ENCODE measurements at regions not wholly inside any gene's neighbourhood (a gene's known extent, or its start where the extent isn't known, plus 50 kb on each side); places are given as distances from the start of the nearest gene placed in this dataset.

- ATAC-seq (no peak), DNase-seq (no peak)
- H3K4me3 ChIP-seq: no peak overlapping the region
- H3K36me3 ChIP-seq: no peaks in the 10 kb centered on the region
- H3K27ac ChIP-seq: no peak overlapping the region
- no peaks in the 10 kb centered on the region for H3K9me3 ChIP-seq
- H3K27me3 ChIP-seq: no peaks in the 10 kb centered on the region
- intact Hi-C loops (cut with DNase I; ENCODE audit: low total_unique reads) (no loop called here), in situ Hi-C loops (cut with MboI; ENCODE audit: low sequenced_read_pairs in 4 of 4) (no loop called here)
- peaks cover 0 to 12% of the 10 kb centered on the region in 2 donors for H3K4me1 ChIP-seq
- TF ChIP-seq POLR2A (IDR thresholded peaks at IDR 0.05) (no peak), CTCF (IDR thresholded peaks at IDR 0.05 in 4 of 5, conservative IDR thresholded peaks at IDR 0.05 in 1 of 5) (no peak)
These were observed 71.2 kb downstream of the NABP1 start for GRCh38 chr2:191749181-191749540.

- no peak for ATAC-seq
- H3K9me3 ChIP-seq: no peaks in the 10 kb centered on the region
- H3K27ac ChIP-seq: no peak overlapping the region
- no peaks in the 10 kb centered on the region for H3K4me1 ChIP-seq
- intact Hi-C loops (cut with DNase I; ENCODE audit: low total_unique reads) (no loop called here), in situ Hi-C loops (cut with MboI; ENCODE audit: low sequenced_read_pairs in 4 of 4) (no loop called here)
- H3K4me3 ChIP-seq: no peak overlapping the region
- no peak for DNase-seq
- no peak for TF ChIP-seq POLR2A (IDR thresholded peaks at IDR 0.05)
- TF ChIP-seq CTCF (IDR thresholded peaks at IDR 0.05 in 4 of 5, conservative IDR thresholded peaks at IDR 0.05 in 1 of 5): no peak
- H3K36me3 ChIP-seq: no peaks in the 10 kb centered on the region
- no peaks in the 10 kb centered on the region for H3K27me3 ChIP-seq
These were observed 76.2 kb downstream of the NABP1 start for GRCh38 chr2:191754103-191754502.

GRCh38 chr2:191756761-191757160 lies 78.8 kb downstream of the NABP1 start:
- H3K27me3 ChIP-seq: no peaks in the 10 kb centered on the region
- ATAC-seq (no peak), DNase-seq (no peak)
- in situ Hi-C loops (cut with MboI; ENCODE audit: low sequenced_read_pairs in 4 of 4): no loop called here
- TF ChIP-seq CTCF (IDR thresholded peaks at IDR 0.05 in 4 of 5, conservative IDR thresholded peaks at IDR 0.05 in 1 of 5) (no peak), POLR2A (IDR thresholded peaks at IDR 0.05) (no peak)
- no peaks in the 10 kb centered on the region for H3K9me3 ChIP-seq
- intact Hi-C loops (cut with DNase I; ENCODE audit: low total_unique reads): no loop called here
- no peaks in the 10 kb centered on the region for H3K4me1 ChIP-seq
- H3K4me3 ChIP-seq: no peak overlapping the region
- no peak overlapping the region for H3K27ac ChIP-seq
- H3K36me3 ChIP-seq: no peaks in the 10 kb centered on the region

- Histone ChIP-seq H3K27me3 (no peaks in the 10 kb centered on the region), H3K4me3 (no peak overlapping the region), H3K27ac (no peak overlapping the region), H3K9me3 (no peaks in the 10 kb centered on the region), H3K36me3 (no peaks in the 10 kb centered on the region), H3K4me1 (no peaks in the 10 kb centered on the region)
- ATAC-seq (no peak), DNase-seq (no peak)
- intact Hi-C loops (cut with DNase I; ENCODE audit: low total_unique reads) (no loop called here), in situ Hi-C loops (cut with MboI; ENCODE audit: low sequenced_read_pairs in 4 of 4) (no loop called here)
- TF ChIP-seq POLR2A (IDR thresholded peaks at IDR 0.05) (no peak), CTCF (IDR thresholded peaks at IDR 0.05 in 4 of 5, conservative IDR thresholded peaks at IDR 0.05 in 1 of 5) (no peak)
These were observed 79.3 kb downstream of the NABP1 start for GRCh38 chr2:191757208-191757607.
